ENCODE measurements at regions not wholly inside any gene's neighbourhood (a gene's known extent, or its start where the extent isn't known, plus 50 kb on each side); places are given as distances from the start of the nearest gene placed in this dataset.
A peak's percentile ranks its signal among the peaks of the same experiment; 100 is the strongest.

- peak overlapping the region; percentile 64; the same call in 1 of the 2 replicates for H2AK5ac ChIP-seq (ENCODE audit: low read depth, low read length)
- ChIA-PET POLR2A (ENCODE audit: unreplicated experiment) (no interaction called here), CTCF (interaction anchor here (0.6 to 1.3 kb wide), 2 partner anchors 24 to 73 kb away, joined by 3 to 4 read pairs; no protein-coding TSS in a partner anchor)
- peaks cover 12% of the 10 kb centered on the region for H3K4me1 ChIP-seq (ENCODE audit: control insufficient read depth, insufficient read depth, low read length)
- no peak overlapping the region for H2BK120ac ChIP-seq (ENCODE audit: low read depth, low read length)
- H3K4me3 ChIP-seq (ENCODE audit: insufficient read depth, low read depth, low read length), result no peak overlapping the region
- H3K18ac ChIP-seq (ENCODE audit: low read depth, low read length), result peak overlapping the region; percentile 67; the same call in 1 of the 2 replicates
- H3K14ac ChIP-seq (replicated peaks; ENCODE audit: low read depth, low read length), result 0 out of 2 replicates have a peak overlapping the region, but pooled peaks have one; percentile 8
- ATAC-seq (ENCODE audit: low read depth) (no peak), DNase-seq (no peak)
- no peak overlapping the region for H2BK20ac ChIP-seq (ENCODE audit: low read depth, low read length)
- no peak overlapping the region; the same call in 1 of the 2 replicates for H4K91ac ChIP-seq (ENCODE audit: insufficient read depth, low read depth, low read length)
- peaks cover 3% of the 10 kb centered on the region; the same call in 1 of the 2 replicates for H3K27me3 ChIP-seq (ENCODE audit: control insufficient read depth, insufficient read depth, low read length)
- no peak overlapping the region for H2AFZ ChIP-seq (replicated peaks; ENCODE audit: low read length, poor library complexity)
- WGBS, 2 experiments (ENCODE audit: extremely low coverage in 2 of 2, insufficient read length in 1 of 2), result 78% methylated on average over 1 of the region's 2 CpGs; no CpG with 5 or more reads in 1 of the 2 experiments
- peak overlapping the region; percentile 44; the same call in 1 of the 2 replicates for H3K4ac ChIP-seq (ENCODE audit: low read depth, low read length)
- H2BK15ac ChIP-seq (ENCODE audit: low read depth, low read length), result peak overlapping the region; percentile 47; the same call in 1 of the 3 replicates
- H3K23ac ChIP-seq (ENCODE audit: low read depth, low read length), result 0 out of 2 replicates have a peak overlapping the region, but pooled peaks have one; percentile 19
- no peak overlapping the region for H3K27ac ChIP-seq (ENCODE audit: insufficient read depth, low read length)
- peaks cover 7% of the 10 kb centered on the region; the same call in 1 of the 2 replicates for H3K9me1 ChIP-seq (ENCODE audit: insufficient read depth, low read length)
- H3K9me3 ChIP-seq (ENCODE audit: control insufficient read depth, insufficient read depth, low read length), result no peaks in the 10 kb centered on the region; the same call in 1 of the 2 replicates
- intact Hi-C loops (cut with micrococcal nuclease) (no loop called here), dilution Hi-C loops (cut with HindIII; ENCODE audit: low sequenced_read_pairs, unreplicated experiment) (no loop called here), in situ Hi-C loops (cut with MboI; ENCODE audit: low sequenced_read_pairs) (no loop called here)
- H3K4me2 ChIP-seq (ENCODE audit: low read depth, low read length), result no peak overlapping the region
- no peak overlapping the region for H2AK9ac ChIP-seq (replicated peaks; ENCODE audit: low read depth, low read length, poor library complexity)
- H2BK5ac ChIP-seq (ENCODE audit: low read depth, low read length, poor library complexity, severe bottlenecking), result no peak overlapping the region
- H3K9ac ChIP-seq (ENCODE audit: low read depth, low read length), result no peak overlapping the region
- TF ChIP-seq BHLHE40 (IDR thresholded peaks at IDR 0.05; ENCODE audit: low read depth, low read length) (no peak), ELK1 (IDR thresholded peaks at IDR 0.05; ENCODE audit: borderline replicate concordance, low read depth, low read length) (no peak), SMC3 (IDR thresholded peaks at IDR 0.05; ENCODE audit: low read depth, low read length) (no peak), POLR2A (IDR thresholded peaks at IDR 0.05; ENCODE audit: low read depth, low read length) (no peak), MAZ (IDR thresholded peaks at IDR 0.05; ENCODE audit: borderline replicate concordance, low read depth, low read length) (no peak), RCOR1 (IDR thresholded peaks at IDR 0.05; ENCODE audit: insufficient replicate concordance, low read length) (no peak), MXI1 (IDR thresholded peaks at IDR 0.05; ENCODE audit: borderline replicate concordance, low read depth, low read length) (no peak), FOS (IDR thresholded peaks at IDR 0.05; ENCODE audit: low read depth, low read length) (no peak), RFX5 (IDR thresholded peaks at IDR 0.05; ENCODE audit: low read depth, low read length) (no peak), RAD21 (IDR thresholded peaks at IDR 0.05; ENCODE audit: low read length) (no peak), CHD1 (IDR thresholded peaks at IDR 0.05; ENCODE audit: low read depth, low read length) (no peak), NFE2L2 (IDR thresholded peaks at IDR 0.05; ENCODE audit: low read depth, low read length) (no peak), CEBPB (IDR thresholded peaks at IDR 0.05; ENCODE audit: low read depth, low read length) (no peak), USF2 (IDR thresholded peaks at IDR 0.05; ENCODE audit: low read depth, low read length) (no peak), MAFK (IDR thresholded peaks at IDR 0.05; ENCODE audit: low read depth, low read length) (no peak)
- TF ChIP-seq, protein P1, sequence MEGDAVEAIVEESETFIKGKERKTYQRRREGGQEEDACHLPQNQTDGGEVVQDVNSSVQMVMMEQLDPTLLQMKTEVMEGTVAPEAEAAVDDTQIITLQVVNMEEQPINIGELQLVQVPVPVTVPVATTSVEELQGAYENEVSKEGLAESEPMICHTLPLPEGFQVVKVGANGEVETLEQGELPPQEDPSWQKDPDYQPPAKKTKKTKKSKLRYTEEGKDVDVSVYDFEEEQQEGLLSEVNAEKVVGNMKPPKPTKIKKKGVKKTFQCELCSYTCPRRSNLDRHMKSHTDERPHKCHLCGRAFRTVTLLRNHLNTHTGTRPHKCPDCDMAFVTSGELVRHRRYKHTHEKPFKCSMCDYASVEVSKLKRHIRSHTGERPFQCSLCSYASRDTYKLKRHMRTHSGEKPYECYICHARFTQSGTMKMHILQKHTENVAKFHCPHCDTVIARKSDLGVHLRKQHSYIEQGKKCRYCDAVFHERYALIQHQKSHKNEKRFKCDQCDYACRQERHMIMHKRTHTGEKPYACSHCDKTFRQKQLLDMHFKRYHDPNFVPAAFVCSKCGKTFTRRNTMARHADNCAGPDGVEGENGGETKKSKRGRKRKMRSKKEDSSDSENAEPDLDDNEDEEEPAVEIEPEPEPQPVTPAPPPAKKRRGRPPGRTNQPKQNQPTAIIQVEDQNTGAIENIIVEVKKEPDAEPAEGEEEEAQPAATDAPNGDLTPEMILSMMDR (conservative IDR thresholded peaks at IDR 0.05; ENCODE audit: low read depth, low read length), result no peak
- H4K8ac ChIP-seq (ENCODE audit: low read depth in 2 of 2, low read length in 2 of 2), result no peak overlapping the region
- H3K36me3 ChIP-seq (ENCODE audit: control insufficient read depth, insufficient read depth, low read length), result no peaks in the 10 kb centered on the region
- no peaks in the 10 kb centered on the region for H4K20me1 ChIP-seq (ENCODE audit: insufficient read depth, low read length)
- no TSS peak for BruUV-seq (replicated peaks)
- no peak overlapping the region for H3K56ac ChIP-seq (ENCODE audit: extremely low read depth, insufficient read depth, low read length)
- peak overlapping the region; percentile 37 for H4K5ac ChIP-seq (ENCODE audit: low read depth, low read length)
- no peaks in the 10 kb centered on the region for H3K79me1 ChIP-seq (ENCODE audit: low read depth in 1 of 2, low read length in 2 of 2)
These were observed 221.4 kb upstream of the KLF4 start for GRCh38 chr9:107710953-107711352.
